Uterus (tissue), 3 donors: ENCODE measurements at regions not wholly inside any gene's neighbourhood (a gene's known extent, or its start where the extent isn't known, plus 50 kb on each side); places are given as distances from the start of the nearest gene placed in this dataset.

ENCODE experiments used
- DNase-seq, 2 donors: peaks; one replicate each; pipeline ENCODE4 v3.0.0-alpha.2; 2019 to 2020
- H3K27ac ChIP-seq, 2 donors: fragments of 200-600 bp; sonication (generic); 1 replicate in 1 of 2; 2 replicates in 1 of 2; pipeline ENCODE4 v1.5.1; 2016 to 2018
- H3K27me3 ChIP-seq, 2 donors: fragments of 200-600 bp; sonication (generic); one replicate each; pipeline ENCODE4 v1.5.1; 2018 to 2019; ENCODE audit warnings: control low read depth in 1 of 2
- H3K36me3 ChIP-seq, 2 donors: fragments of 200-600 bp; sonication (generic); one replicate each; pipeline ENCODE4 v1.5.1; 2019; ENCODE audit warnings: control low read depth in 1 of 2
- H3K4me1 ChIP-seq, 2 donors: fragments of 200-600 bp; sonication (generic); one replicate each; pipeline ENCODE4 v1.5.1; 2018 to 2019; ENCODE audit warnings: control low read depth in 1 of 2
- H3K4me3 ChIP-seq, 2 donors: fragments of 200-600 bp; sonication (generic); 1 replicate in 1 of 2; 2 replicates in 1 of 2; pipeline ENCODE4 v1.5.1; 2018 to 2019; ENCODE audit warnings: mild to moderate bottlenecking in 1 of 2
- H3K9me3 ChIP-seq, 2 donors: fragments of 200-600 bp; sonication (generic); one replicate each; pipeline ENCODE4 v1.5.1; 2019; ENCODE audit warnings: control low read depth in 1 of 2
- CTCF ChIP-seq, 4 experiments: fragments of 200-600 bp in 2 of 4; fragments of 450-650 bp in 2 of 4; sonication (generic) in 2 of 4; IDR thresholded peaks; one replicate each; pipeline ENCODE4 v1.5.1; 2016 to 2019; ENCODE audit warnings: antibody characterized with exemption in 4 of 4, mild to moderate bottlenecking in 2 of 4, moderate library complexity in 1 of 4
- POLR2A ChIP-seq, 2 donors: fragments of 450-650 bp; IDR thresholded peaks; one replicate each; pipeline ENCODE4 v1.6.1; 2016; ENCODE audit warnings: antibody characterized with exemption in 2 of 2, mild to moderate bottlenecking in 1 of 2, moderate library complexity in 1 of 2
- intact Hi-C: fragments of 100-400 bp; cut with DNase I; formaldehyde crosslinking; loops from one replicate; pipeline ENCODE4 v1.15.1; 2023; ENCODE audit warnings: low total_unique reads
- donor health status: DM: yes; HTN: yes; CAD: no.

DNA sequence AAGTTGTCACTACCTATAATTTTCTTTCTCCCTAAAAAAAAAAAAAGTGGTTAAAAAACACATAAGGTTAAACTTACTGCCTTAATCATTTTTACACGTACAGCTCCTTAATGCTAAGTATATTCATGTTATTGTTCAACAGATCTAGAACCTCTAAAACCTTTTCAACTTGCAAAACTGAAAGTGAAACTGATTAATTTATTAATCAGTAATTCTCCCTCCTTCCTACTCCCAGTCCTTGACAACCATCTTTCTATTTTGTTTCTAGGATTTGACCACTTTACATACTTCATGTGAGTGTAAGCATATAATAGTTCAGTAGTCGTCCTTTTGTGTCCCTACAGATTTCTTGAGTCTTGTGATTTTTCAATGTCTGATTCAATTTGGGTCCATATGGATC, 251.4 kb upstream of the KIF2B start:
- Histone ChIP-seq H3K9me3 (no peaks in the 10 kb centered on the region), H3K4me1 (no peaks in the 10 kb centered on the region), H3K4me3 (no peak overlapping the region), H3K27ac (no peak overlapping the region), H3K27me3 (no peaks in the 10 kb centered on the region), H3K36me3 (no peaks in the 10 kb centered on the region)
- TF ChIP-seq POLR2A (IDR thresholded peaks at IDR 0.05) (no peak), CTCF (IDR thresholded peaks at IDR 0.05) (no peak)
- DNase-seq: no peak
- intact Hi-C loops: no loop called here

- intact Hi-C loops: no loop called here
- no peak for TF ChIP-seq POLR2A (IDR thresholded peaks at IDR 0.05)
- TF ChIP-seq CTCF (IDR thresholded peaks at IDR 0.05): no peak
- H3K9me3 ChIP-seq: no peaks in the 10 kb centered on the region
- no peaks in the 10 kb centered on the region for H3K36me3 ChIP-seq
- no peaks in the 10 kb centered on the region for H3K4me1 ChIP-seq
- no peak overlapping the region for H3K4me3 ChIP-seq
- DNase-seq: no peak
- H3K27me3 ChIP-seq: no peaks in the 10 kb centered on the region
- no peak overlapping the region for H3K27ac ChIP-seq
Observed at GRCh38 chr17:53570731-53571130, 252.0 kb upstream of the KIF2B start.

GRCh38 chr17:53560953-53561352, 261.8 kb upstream of the KIF2B start:
- Histone ChIP-seq H3K9me3 (no peaks in the 10 kb centered on the region), H3K27me3 (no peaks in the 10 kb centered on the region), H3K4me3 (no peak overlapping the region), H3K4me1 (no peaks in the 10 kb centered on the region), H3K36me3 (no peaks in the 10 kb centered on the region), H3K27ac (no peak overlapping the region)
- intact Hi-C loops: no loop called here
- no peak for DNase-seq
- TF ChIP-seq POLR2A (IDR thresholded peaks at IDR 0.05) (no peak), CTCF (IDR thresholded peaks at IDR 0.05) (no peak)

GRCh38 chr17:53548252-53548651, 274.5 kb upstream of the KIF2B start:
- no peaks in the 10 kb centered on the region for H3K4me1 ChIP-seq
- no peak overlapping the region for H3K27ac ChIP-seq
- intact Hi-C loops: no loop called here
- no peaks in the 10 kb centered on the region for H3K27me3 ChIP-seq
- no peak overlapping the region for H3K4me3 ChIP-seq
- no peak for TF ChIP-seq CTCF (IDR thresholded peaks at IDR 0.05)
- no peak for TF ChIP-seq POLR2A (IDR thresholded peaks at IDR 0.05)
- no peak for DNase-seq
- no peaks in the 10 kb centered on the region for H3K36me3 ChIP-seq
- no peaks in the 10 kb centered on the region for H3K9me3 ChIP-seq

GRCh38 chr17:53543472-53543871, 279.3 kb upstream of the KIF2B start:
- no peak for TF ChIP-seq CTCF (IDR thresholded peaks at IDR 0.05)
- no peak for TF ChIP-seq POLR2A (IDR thresholded peaks at IDR 0.05)
- DNase-seq: no peak
- Histone ChIP-seq H3K27me3 (no peaks in the 10 kb centered on the region), H3K4me3 (no peak overlapping the region), H3K27ac (no peak overlapping the region), H3K36me3 (no peaks in the 10 kb centered on the region), H3K9me3 (no peaks in the 10 kb centered on the region), H3K4me1 (no peaks in the 10 kb centered on the region)
- intact Hi-C loops: no loop called here
